HG03342 (cell line): ENCODE measurements at regions not wholly inside any gene's neighbourhood (a gene's known extent, or its start where the extent isn't known, plus 50 kb on each side); places are given as distances from the start of the nearest gene placed in this dataset.

Experiments
- ATAC-seq: cut with Tn5 transposase; IDR thresholded peaks from one replicate; pipeline ENCODE4 v1.9.1; 2021; ENCODE audit warnings: mild to moderate bottlenecking, moderate library complexity; ENCODE audit not compliant: unreplicated experiment

- no peak for ATAC-seq
These were observed 503.8 kb upstream of the B3GAT1 start for GRCh38 chr11:134915881-134916280.

DNA sequence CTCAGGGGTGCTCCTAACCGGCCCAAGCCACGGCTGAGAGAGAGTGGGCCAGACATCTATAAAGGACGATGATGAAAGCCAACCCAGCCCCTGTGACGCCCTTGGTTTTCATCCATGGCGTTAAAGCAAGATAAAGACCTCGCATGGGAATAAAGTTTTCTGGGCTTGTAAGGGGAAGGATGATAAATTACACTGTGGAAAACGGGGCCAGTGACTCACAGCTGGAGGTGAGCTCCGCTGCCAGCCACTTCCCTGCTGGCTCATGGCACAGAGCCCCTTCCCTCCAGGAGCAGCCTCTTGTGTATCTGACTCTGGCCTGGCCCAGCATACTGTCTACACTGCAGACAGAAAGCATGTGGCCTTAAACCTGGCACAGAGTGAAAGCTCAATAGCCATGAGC lies 503.2 kb upstream of the B3GAT1 start:
- ATAC-seq = no peak

DNA sequence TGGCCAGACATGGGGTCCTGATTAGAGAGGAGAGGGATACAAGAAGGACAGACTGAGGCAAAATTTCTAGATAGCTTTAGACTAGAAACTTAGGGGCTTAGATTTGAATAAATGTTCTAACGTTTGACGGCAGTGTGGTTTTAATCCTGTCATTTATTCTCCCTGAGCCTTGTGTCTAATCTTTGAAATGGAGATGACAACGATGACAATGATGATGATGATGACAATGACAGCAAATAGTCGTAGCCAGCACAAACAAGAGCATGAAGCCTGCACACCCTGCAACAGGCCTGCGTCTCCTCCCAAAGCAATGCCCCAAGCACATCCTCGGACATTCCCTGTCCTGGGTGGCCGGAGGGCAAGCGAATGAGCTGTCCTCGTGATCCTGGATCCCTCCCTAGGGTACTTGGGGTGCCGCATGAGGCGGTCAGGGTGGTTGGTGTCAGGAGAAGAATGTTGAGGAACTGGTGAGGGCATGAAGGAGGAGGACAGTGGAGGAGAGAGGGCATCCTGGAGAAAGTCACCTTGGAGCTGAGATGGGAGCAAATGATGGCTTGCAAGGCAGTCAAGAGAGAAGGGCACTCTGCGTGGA lies 502.1 kb upstream of the B3GAT1 start:
- no peak for ATAC-seq

DNA sequence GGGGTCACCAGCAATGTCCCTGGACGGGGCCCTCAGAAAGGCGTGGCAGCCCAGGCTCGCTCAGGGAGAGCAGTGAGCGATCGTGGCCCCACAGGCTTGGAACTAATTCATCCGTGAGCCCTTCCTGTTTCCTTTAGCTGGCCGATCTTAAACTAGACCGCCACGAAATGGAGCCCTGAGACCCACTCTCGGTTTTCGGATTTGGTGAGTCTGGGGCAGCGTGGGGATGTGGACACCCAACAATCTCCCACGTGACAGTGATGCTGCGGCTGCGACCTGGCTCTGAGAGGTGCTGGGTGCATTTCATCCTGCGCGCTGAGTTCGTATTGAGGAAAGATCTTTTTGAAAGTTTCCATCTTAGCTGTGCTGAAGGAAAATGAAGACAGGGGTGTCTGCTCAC lies 501.3 kb upstream of the B3GAT1 start:
- no peak for ATAC-seq

DNA sequence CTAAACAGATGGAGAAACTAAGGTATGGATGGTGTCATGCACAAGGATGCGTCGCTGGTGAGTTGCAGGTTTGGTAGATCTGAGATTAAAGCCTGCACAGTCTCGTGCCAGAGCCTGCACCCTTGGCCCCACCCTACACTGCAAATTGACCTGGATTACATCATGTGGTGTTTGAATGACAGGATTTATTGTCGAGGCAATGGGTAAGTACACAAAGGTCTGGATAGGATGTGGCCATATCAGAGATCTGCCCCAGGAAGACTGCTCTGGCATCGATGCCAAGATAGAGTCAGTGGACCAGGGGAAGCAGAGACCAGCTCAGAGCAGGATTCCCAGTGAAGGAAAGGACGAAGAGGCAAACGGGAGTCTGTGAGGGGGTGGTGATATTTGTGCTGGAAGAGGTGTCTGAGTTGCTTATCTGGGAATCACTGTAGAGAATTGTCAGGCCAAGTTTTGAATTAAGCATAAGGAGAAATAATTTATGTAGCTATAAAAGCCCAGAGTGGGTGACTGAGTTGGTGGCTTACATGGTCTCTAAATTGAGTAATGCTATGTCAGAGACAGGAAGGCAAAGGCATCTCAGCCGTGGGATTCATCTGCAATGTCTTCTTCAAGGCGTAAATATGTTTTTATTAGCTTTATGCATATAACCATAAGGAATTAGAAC lies 499.6 kb upstream of the B3GAT1 start:
- ATAC-seq = no peak

DNA sequence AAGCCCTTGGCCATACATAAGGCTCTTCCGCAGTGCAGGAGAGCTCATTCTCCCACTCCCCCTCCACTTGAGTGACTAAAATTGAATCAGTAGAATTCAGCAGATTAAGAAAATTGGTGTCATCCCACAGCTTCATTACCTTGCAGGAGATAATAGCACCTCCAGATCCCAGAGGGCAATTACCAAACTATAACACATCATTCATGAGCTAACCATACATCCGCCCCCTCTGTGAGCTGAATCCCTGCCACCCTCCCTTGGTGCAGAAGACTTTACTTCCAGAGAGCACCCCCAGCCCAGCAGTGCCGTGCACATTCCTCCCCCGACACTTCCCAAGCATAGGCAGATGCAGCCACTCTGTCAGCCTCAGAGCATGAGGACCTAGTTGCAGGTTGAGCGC lies 496.5 kb upstream of the B3GAT1 start:
- ATAC-seq = no peak

DNA sequence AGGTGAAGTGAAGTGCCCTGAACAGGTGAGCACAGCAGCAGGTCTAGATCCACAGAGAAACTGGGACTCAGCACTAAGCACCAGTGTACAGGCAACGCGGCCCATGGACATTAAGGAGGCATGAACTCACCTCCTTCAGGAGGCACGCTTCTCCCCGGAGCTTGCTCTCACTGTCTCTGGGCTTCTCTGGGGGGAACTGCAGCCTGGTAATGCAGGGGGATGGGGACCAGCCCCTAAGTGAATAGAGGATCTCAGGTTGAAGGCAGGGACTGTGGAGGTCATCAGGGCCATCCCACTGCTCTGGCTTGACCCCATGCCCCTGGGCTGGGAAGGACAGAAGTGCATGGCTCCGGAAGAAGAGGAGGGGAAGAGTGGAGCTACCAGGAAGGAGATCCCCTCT lies 495.6 kb upstream of the B3GAT1 start:
- ATAC-seq = no peak

DNA sequence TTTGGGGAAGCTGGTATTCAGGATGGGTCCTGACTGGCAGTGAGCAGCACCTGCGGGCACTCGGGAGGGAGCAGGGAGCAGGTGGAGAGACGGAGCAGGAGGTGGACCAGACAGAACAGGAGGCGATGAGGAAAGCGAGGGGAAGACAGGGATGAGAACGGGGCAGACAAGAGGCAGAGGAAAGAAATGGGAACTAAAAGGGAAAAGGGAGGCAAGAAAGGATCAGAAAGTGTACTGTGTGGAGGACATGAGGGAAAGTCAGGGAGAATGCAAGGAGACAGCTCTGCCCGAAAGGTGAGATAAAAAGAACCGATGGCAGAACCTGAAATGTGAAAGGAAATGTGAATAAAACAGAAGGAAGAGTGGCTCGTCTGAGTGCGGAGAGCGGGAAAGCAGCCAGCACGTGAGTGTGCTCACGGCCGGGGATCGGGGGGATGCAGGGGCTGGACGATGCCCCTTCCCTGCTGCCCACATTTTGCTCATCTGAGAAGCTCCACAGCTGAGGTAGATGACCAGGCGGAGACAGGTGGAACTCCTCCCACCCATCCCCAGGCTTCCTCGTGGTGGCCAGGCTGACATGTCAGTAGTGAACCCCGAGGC lies 494.4 kb upstream of the B3GAT1 start:
- no peak for ATAC-seq

DNA sequence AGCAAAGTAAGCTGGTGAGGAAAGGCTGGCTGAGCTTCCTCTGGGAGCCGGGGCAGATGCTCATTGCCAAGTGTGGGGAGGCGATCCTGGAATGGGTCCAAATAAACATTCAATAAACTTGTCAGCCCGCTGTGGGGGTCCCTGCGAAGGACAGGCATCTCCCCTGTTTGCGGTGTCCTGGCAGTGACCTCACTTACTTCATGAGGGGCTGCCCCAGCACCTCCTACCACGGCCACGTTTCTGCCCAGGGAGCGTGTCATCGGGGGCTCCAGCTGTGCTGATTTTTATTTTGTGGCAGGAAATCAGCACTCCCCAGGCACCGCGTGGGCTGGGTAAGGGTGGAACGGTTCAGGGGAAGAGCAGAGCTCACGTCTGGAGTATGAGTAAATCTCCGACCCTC lies 493.9 kb upstream of the B3GAT1 start:
- no peak for ATAC-seq

GRCh38 chr11:134905517-134905916 lies 493.5 kb upstream of the B3GAT1 start:
- ATAC-seq = no peak

- no peak for ATAC-seq
These were observed 492.2 kb upstream of the B3GAT1 start for GRCh38 chr11:134904103-134904790.

DNA sequence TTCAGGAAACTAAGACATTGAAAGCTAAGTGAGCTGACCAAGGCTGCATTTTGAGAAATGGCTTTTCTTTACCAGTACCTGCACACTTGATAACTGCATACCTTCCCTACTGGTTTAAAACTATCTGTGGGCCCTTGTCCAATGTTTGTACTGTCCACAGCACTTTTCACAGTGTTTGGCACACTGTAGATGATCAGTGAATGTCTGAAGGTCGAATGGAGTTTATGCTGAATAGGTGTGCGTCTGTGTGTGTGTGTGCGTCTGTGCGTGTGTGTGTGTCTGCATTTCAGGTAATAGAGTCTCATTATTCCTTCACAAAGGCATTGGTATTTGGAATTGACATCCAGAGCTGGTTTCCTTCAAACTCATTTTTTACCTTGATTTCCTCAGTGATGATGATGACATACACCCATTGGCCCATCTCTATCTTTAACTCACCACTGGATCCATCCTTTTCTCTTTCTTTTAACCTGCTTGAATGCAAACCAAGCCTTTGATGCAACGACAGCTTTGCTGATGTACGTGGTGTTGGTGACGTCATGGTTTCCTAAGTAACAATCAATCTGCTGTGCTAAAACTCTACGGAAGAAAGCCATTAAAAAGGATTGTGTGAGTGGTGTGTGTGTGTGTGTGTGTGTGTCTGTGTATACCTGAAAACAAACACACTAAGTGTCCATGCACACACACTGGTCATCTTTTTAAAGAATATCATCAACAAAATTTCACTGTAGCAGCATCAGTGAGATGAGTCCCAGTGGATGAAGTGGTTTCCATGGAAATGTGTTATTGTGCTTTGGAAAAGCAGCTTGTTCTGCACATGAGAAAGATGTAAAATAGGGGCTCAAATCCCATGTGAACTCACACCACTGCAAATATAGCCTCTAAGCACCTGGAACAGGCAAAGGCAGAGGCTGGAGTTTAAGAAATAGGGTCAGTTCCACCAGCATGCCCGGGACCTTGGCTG lies 490.2 kb upstream of the B3GAT1 start:
- no peak for ATAC-seq

GRCh38 chr11:134901542-134901941 lies 489.5 kb upstream of the B3GAT1 start:
- ATAC-seq = no peak

- no peak for ATAC-seq
These were observed 482.0 kb upstream of the B3GAT1 start for GRCh38 chr11:134893810-134894685.

DNA sequence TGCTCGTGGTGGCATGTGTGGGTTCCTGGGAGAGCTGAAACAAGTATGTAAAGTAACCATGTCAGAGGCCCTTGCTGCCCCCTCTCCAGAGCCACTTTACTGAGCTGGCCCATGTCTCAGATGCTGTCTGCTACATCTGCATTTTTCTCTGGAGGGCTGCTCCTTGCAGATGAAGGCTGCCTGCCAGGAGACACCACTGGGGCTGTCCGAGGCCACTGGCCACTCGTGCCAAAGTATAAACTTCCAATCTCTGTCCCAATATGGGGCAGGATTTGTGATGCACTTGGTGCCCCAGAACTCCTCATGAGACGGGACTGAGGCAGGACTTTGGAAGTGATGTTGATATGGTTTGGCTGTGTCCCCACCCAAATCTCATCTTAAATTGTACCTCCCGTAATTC lies 478.4 kb upstream of the B3GAT1 start:
- no peak for ATAC-seq

DNA sequence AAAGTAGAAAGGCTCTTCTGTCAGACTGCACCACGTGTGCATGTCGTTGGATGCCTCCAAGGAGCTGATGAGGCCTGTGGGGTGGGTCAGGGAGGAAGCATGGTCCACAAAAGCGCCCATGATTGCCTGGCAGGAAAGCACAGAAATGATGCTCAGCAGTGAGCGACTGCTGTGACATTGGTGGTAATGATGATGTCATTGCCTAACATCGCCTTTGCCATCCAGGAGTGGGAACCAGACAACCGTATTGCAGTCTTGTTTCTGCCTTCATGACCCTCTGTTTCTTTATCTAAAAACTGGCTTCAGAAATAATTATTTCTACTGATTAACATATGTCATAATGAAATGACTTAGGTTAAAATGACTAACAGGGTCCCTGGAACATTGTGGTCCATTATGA lies 477.8 kb upstream of the B3GAT1 start:
- ATAC-seq = no peak

- no peak for ATAC-seq
These were observed 476.8 kb upstream of the B3GAT1 start for GRCh38 chr11:134888821-134889220.

DNA sequence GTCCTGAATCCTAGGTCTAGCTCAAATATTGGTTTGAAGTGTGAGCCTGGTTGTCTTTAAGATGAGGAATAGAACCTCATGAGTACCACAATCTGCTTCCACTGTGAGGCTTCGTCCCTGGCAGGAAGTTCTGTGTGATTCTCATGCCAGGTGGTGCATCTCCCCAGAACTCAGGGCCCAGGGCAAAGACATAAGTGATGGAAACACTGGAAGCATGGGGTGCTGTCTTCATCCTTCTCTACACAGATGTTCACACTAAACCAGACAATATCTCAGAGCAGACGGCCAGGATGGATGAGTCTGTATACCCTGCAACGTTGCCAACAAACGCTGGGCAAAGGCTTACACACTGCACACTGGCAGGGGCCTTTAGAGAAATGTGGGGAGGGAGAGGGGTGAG lies 475.9 kb upstream of the B3GAT1 start:
- ATAC-seq = no peak

DNA sequence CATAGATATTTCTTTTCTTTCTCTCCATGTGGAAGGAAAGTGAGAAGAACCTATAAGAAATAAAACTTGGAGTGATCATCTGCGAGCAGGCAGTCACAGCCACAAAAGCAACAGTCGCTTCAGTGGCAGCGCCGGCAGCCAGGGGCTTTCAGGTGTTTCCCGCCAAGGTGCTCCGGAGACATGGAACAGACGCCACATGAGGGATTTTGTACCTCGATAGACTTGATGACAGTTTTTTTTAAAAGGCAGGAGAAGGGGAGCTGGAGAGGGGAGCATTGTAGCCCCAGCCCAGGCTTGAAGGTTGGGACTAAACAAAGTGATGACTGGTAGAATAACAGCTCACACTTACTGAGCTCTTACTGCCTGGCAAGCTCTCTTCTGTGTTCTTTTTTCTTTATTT lies 471.4 kb upstream of the B3GAT1 start:
- ATAC-seq = no peak
